Activated T-helper 2 cell treated with anti-CD3 and anti-CD28 coated beads, Interferon-gamma antibody, Interleukin-2, Interleukin-4, amounts not matched to agents 10 μg/mL and 5 μg/mL and 100 μg/mL, durations not matched to agents 14 hours and 24 hours and 36 hours (primary cell): ENCODE measurements at regions not wholly inside any gene's neighbourhood (a gene's known extent, or its start where the extent isn't known, plus 50 kb on each side); places are given as distances from the start of the nearest gene placed in this dataset.
"Not testable (repeated sequence)": the region's sequence is repeated elsewhere in the genome, so short reads cannot be mapped to it uniquely, and the experiment has no call there.

Experiments
- DNase-seq: peaks from one replicate; pipeline ENCODE4 v3.0.0; 2021; ENCODE audit warnings: low spot score
- H3K27ac Mint-ChIP-seq: one replicate; pipeline ENCODE4 v1.8.0; 2021; ENCODE audit warnings: mixed read lengths
- H3K27me3 Mint-ChIP-seq: one replicate; pipeline ENCODE4 v1.8.0; 2021; ENCODE audit warnings: low read depth, mixed read lengths
- H3K36me3 Mint-ChIP-seq: one replicate; pipeline ENCODE4 v1.8.0; 2021; ENCODE audit warnings: low read depth, mixed read lengths
- H3K4me1 Mint-ChIP-seq: one replicate; pipeline ENCODE4 v1.8.0; 2021; ENCODE audit warnings: low read depth, mixed read lengths
- H3K4me3 Mint-ChIP-seq: one replicate; pipeline ENCODE4 v1.8.0; 2021; ENCODE audit warnings: low read depth, mild to moderate bottlenecking, moderate library complexity, mixed read lengths
- H3K9me3 Mint-ChIP-seq: one replicate; pipeline ENCODE4 v1.8.0; 2021; ENCODE audit warnings: mixed read lengths
- intact Hi-C: fragments of 100-400 bp; cut with micrococcal nuclease; formaldehyde crosslinking; loops from one replicate; pipeline ENCODE4 v1.15.1; 2023

DNA sequence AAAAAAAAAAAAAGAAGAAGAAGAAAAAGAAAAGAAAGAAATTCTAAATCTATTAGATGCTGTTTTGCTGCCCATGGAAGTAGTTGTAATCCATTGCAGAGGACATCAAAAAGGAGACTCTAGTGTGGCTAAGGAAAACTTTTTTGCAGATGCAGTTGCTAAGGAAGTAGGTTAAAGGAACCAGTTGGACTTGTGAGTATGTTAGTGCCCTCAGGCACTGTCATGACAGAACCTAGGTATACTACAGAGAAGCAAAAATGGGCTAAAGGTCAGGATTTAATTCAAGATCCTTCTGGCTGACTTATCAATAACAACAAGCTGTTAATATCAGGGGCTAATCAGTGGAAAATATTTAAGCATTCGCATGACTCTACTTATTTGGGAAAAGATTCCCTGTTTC, 1571.6 kb upstream of the FLRT2 start:
- DNase-seq = no peak
- Mint-ChIP-seq H3K9me3 (peaks cover 33% of the 10 kb centered on the region), H3K4me1 (no peaks in the 10 kb centered on the region), H3K27me3 (no peaks in the 10 kb centered on the region), H3K4me3 (no peak overlapping the region), H3K27ac (no peak overlapping the region), H3K36me3 (no peaks in the 10 kb centered on the region)
- intact Hi-C loops = no loop called here

DNA sequence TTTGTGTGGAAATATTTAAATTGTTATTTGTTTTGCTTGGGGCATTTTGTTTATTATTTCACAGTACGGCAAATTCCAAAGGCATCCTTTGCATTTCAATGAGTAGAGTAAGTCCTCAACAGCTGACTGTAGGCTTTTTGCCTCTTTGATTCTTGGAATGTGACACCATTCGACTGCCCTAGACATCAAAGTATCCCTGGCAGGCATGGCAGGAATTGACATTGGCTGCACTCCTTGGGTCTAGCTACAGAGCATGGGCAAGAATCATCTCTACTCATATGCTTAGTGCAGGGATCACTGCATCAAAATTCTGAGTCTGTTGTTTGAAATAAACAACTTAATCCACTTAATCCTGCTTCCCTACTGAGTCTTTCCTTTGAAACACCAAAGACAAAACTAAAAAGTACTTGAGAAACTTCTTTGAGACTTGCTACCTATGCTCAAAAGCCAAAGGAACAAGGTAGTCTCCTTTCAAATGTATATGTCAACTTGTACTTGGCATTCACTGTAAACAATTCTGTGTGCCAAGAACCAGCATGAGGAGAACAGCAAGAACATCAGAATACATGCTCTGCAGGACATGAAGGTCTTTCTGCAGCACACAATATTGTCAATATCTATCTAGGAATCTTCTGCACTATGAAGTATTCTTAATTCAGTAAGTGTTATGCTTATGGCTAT, 1569.0 kb upstream of the FLRT2 start:
- no peak for DNase-seq
- intact Hi-C loops = no loop called here
- Mint-ChIP-seq H3K4me3 (no peak overlapping the region), H3K27me3 (no peaks in the 10 kb centered on the region), H3K36me3 (no peaks in the 10 kb centered on the region), H3K9me3 (peaks cover 34% of the 10 kb centered on the region), H3K4me1 (no peaks in the 10 kb centered on the region), H3K27ac (no peak overlapping the region)

DNA sequence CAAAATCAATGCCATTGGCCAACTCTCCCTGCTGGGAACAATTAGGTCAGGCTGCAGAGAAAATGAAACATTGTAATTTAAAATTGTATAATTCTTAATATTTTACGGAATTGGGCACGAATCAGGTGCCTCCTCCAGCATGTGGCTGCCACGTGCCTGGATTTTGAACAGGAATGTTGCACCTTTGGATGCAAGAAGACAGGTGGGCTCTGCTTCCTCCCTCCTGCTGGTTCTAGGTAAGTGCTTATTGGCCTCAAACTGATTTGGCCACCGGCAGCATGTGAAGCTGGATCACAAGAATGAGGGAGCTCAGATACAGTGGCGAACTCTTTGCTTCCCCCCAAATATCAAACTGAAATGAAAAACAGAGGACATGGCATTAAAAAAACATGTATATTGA, 1559.9 kb upstream of the FLRT2 start:
- H3K36me3 Mint-ChIP-seq = no peaks in the 10 kb centered on the region
- H3K4me3 Mint-ChIP-seq = no peak overlapping the region
- H3K27me3 Mint-ChIP-seq = no peaks in the 10 kb centered on the region
- no peak overlapping the region for H3K27ac Mint-ChIP-seq
- intact Hi-C loops = no loop called here
- peaks cover 40% of the 10 kb centered on the region for H3K9me3 Mint-ChIP-seq
- no peak for DNase-seq
- H3K4me1 Mint-ChIP-seq = no peaks in the 10 kb centered on the region

DNA sequence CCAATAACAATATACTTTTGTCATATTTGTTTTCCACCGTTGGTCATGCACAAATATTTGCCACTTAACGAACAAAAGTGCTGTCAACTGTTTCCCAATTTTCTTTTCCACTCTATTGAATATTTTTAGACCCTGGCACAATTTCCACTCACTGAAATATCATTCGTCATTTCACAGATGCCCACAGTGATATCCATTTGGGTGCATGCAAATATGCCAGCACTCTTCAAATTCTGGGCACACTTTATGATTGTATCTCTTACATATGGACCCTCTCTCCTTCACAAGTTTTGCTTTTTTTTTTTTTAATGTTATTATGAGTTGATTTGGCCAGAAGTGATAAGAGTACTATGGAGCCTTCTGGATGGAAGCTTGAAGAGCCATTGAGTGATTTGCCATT, 1557.3 kb upstream of the FLRT2 start:
- DNase-seq = no peak
- no peak overlapping the region for H3K4me3 Mint-ChIP-seq
- no peaks in the 10 kb centered on the region for H3K36me3 Mint-ChIP-seq
- intact Hi-C loops = no loop called here
- H3K27me3 Mint-ChIP-seq = no peaks in the 10 kb centered on the region
- H3K9me3 Mint-ChIP-seq = peaks cover 32% of the 10 kb centered on the region
- H3K4me1 Mint-ChIP-seq = no peaks in the 10 kb centered on the region
- no peak overlapping the region for H3K27ac Mint-ChIP-seq

DNA sequence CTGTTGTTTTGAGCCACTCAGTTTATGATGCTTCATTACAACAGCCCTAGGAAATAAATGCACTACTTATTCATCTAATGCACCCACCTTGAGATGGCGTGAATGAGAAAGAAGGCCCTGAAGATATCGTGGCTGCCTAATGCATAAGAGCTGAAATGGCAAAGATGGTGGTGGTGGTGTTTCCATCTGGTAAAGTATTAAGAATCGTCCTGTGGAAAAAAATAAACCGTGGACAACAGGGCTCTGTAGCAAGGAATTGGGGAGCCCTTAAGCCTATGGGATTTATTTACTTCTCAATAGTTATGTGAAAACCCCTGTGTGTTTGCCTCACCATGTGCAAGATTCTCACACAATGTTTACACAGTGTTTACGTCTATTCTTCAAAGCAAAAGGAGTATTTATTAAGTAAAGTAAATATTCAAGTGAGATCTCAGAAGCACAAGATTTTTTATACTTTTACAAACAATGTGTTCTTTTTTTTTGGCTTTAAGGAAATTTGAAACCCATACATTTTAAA, 1555.2 kb upstream of the FLRT2 start:
- H3K4me3 Mint-ChIP-seq = no peak overlapping the region
- intact Hi-C loops = no loop called here
- no peaks in the 10 kb centered on the region for H3K27me3 Mint-ChIP-seq
- DNase-seq = no peak
- H3K4me1 Mint-ChIP-seq = no peaks in the 10 kb centered on the region
- no peak overlapping the region for H3K27ac Mint-ChIP-seq
- no peaks in the 10 kb centered on the region for H3K36me3 Mint-ChIP-seq
- H3K9me3 Mint-ChIP-seq = peaks cover 26% of the 10 kb centered on the region

DNA sequence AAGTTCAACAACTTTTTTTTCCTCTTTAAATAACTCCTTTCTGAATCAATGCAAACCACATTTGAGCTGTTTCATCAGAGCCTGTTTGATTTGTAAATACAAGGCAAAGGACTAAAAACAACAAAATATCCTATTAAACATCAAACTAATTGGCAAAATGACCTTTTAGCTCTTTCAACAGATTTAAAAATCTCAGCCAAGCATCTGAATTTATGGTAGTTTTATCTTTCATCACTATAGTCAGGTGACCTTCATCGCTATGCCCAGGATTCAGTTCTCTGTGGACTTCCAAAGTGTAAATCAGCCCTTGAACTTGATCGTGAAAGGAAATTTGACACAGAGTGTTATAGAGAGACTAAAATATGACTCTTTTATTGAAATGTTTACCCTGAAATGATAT, 1554.5 kb upstream of the FLRT2 start:
- Mint-ChIP-seq H3K9me3 (peaks cover 26% of the 10 kb centered on the region), H3K27ac (no peak overlapping the region), H3K36me3 (no peaks in the 10 kb centered on the region), H3K27me3 (no peaks in the 10 kb centered on the region), H3K4me1 (no peaks in the 10 kb centered on the region), H3K4me3 (no peak overlapping the region)
- intact Hi-C loops = no loop called here
- no peak for DNase-seq

DNA sequence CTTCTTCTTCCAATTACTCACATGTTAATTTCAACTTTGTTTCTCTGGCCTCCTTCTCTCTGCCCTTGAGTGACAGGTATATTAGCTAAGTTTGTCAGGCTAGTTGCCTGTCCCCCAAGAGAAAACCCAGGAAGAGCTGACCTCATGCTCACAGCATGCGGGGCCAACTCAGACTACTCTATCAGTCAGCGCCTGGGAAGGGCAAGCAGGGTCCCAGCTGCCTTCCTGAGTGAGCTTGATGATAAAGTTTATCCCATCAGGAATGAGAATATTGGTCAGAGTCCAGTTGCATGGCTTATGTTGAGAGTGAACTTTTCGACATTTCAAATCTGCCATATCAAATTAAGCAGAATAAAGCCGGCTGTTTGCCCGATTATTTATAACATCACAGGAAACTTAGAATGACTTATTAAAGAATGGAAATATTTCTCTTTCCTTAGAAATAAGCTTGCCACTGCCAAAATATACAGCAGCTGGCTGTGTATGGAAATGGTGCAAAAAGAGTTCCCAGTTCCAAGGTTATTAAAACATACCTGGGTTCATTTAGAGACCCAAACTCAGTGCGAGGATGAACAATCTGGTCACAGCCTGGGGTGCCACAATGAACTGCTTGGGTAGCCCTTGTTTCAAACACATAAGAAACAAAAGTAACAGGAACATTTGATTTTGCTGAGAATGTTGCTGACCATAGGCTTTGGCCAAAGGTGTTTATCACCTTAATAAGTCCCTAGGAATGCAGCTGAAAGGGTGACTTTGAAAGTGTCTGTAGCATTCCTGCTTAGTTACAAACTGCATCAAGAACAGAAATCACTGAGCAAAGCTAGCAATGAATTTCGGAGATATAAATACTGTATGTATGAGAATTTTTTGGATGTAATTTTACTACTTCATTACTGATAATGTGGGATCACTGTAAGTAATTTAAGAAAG, 1553.8 kb upstream of the FLRT2 start:
- intact Hi-C loops = no loop called here
- DNase-seq = no peak
- H3K4me1 Mint-ChIP-seq = no peaks in the 10 kb centered on the region
- no peaks in the 10 kb centered on the region for H3K36me3 Mint-ChIP-seq
- H3K9me3 Mint-ChIP-seq = peaks cover 25% of the 10 kb centered on the region
- H3K27ac Mint-ChIP-seq = no peak overlapping the region
- H3K4me3 Mint-ChIP-seq = no peak overlapping the region
- H3K27me3 Mint-ChIP-seq = no peaks in the 10 kb centered on the region

DNA sequence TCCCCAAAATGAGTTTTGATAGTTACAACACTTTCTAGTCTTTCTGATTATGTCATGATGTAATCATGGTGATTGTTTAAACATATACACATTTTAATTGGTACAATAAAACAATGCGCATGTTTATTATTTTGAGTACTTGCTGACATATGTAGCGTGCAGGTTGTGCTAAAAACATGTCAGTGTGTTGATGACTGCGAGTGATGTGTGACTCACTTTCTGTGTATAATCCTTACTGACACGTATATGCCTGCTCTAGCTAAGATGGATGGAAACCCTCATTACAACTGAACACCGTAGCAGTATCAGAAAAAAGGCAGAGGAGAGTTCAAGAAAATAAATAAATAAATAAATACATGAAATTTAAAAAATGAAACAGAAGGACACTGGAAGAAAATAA, 1552.4 kb upstream of the FLRT2 start:
- intact Hi-C loops = no loop called here

DNA sequence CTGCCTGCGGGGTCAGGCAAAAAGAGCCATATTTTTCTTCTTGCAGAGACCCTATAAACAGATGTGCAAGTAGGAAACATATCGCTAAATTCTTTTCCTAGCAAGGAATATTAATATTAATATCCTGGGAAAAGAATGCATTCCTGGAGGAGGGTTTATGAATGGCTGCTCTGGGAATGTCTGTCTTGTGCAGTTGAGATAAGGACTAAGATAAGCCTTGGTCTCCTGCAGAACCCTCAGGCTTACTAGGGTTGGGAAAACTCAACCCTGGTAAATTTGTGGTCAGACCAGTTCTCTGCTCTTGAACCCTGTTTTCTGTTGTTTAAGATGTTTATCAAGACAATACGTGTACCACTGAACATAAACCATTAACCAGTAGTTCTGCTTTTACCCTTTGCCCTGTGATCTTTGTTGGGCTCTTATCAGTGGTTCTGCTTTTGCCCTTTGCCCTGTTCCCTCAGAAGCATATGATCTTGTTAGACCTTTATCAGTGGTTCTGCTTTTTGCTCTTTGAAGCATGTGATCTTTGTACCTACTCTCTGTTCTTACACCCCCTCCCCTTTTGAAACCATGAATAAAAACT, 1548.2 kb upstream of the FLRT2 start:
- DNase-seq, H3K4me1 Mint-ChIP-seq, H3K36me3 Mint-ChIP-seq, intact Hi-C loops, H3K4me3 Mint-ChIP-seq, H3K27ac Mint-ChIP-seq, H3K27me3 Mint-ChIP-seq: not testable (repeated sequence)
- H3K9me3 Mint-ChIP-seq = peaks cover 30% of the 10 kb centered on the region

More for the DNA sequence above, 1552.4 kb upstream of the FLRT2 start:
- H3K27me3 Mint-ChIP-seq = no peaks in the 10 kb centered on the region
- H3K36me3 Mint-ChIP-seq = no peaks in the 10 kb centered on the region
- H3K27ac Mint-ChIP-seq = no peak overlapping the region
- H3K4me1 Mint-ChIP-seq = no peaks in the 10 kb centered on the region
- no peak overlapping the region for H3K4me3 Mint-ChIP-seq
- no peak for DNase-seq
- H3K9me3 Mint-ChIP-seq = peaks cover 29% of the 10 kb centered on the region

DNA sequence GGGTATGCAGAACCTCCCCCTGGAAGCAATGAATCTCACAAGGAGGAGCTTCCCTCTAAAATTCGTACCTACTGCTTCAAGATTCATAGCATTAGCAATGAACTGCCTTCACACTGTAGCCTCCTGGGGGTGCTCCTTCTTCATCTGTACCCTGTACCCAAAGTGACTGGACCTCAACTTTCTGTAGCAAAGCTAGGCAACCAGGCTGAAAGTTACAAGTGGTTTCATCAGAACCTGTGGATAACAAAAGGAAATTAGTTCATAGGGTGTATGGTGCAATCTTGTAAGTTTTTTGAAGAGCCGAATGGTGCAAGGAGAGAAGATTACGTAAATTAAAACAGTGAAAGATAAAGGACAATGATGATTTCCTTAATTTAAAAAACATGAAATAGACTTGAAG, 1541.7 kb upstream of the FLRT2 start:
- intact Hi-C loops = no loop called here
- no peak for DNase-seq
- Mint-ChIP-seq H3K27me3 (no peaks in the 10 kb centered on the region), H3K27ac (no peak overlapping the region), H3K4me3 (no peak overlapping the region), H3K36me3 (no peaks in the 10 kb centered on the region), H3K9me3 (peaks cover 40% of the 10 kb centered on the region), H3K4me1 (no peaks in the 10 kb centered on the region)

DNA sequence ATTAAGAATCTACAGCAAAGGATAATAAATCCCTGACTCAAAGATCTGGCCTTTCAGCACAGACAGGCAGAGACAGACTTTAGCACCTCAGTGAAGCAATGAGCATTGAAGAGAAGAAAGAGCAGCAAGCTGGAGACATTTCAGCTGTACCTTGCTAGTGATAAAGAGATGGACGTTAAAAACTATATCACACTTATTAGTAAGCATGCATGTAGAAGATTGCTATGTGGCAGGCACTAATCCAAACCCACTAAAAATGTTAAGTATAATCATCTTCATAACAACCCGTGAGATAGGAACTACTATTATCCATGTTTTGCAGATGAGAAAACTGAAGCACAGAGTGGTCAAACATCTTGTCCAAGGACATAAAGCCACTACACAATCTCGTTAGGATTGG, 1538.3 kb upstream of the FLRT2 start:
- H3K9me3 Mint-ChIP-seq = peaks cover 47% of the 10 kb centered on the region
- no peak overlapping the region for H3K27ac Mint-ChIP-seq
- H3K4me3 Mint-ChIP-seq = no peak overlapping the region
- no peaks in the 10 kb centered on the region for H3K36me3 Mint-ChIP-seq
- DNase-seq = no peak
- intact Hi-C loops = no loop called here
- no peaks in the 10 kb centered on the region for H3K27me3 Mint-ChIP-seq
- no peaks in the 10 kb centered on the region for H3K4me1 Mint-ChIP-seq

DNA sequence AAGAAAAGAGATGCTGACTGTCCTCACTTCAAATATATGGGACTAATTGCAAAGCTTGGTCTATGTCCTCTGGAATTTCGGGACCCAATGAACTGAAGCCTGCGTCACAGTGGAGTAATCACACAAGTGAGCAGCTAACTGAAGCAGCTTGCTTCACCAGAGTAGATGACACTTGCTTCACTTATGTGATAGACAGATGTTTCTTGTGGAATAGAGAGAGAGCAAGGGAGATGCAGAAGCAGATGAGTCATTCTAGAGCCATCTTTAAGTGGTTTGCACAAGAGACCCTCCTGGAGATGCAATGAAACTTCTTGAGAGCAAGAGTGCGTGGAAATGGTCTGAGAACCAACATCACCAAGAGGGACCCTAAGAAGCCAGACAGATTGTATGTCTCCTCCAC, 1537.1 kb upstream of the FLRT2 start:
- H3K9me3 Mint-ChIP-seq = peaks cover 53% of the 10 kb centered on the region
- intact Hi-C loops = no loop called here
- no peaks in the 10 kb centered on the region for H3K27me3 Mint-ChIP-seq
- H3K4me1 Mint-ChIP-seq = no peaks in the 10 kb centered on the region
- no peak overlapping the region for H3K4me3 Mint-ChIP-seq
- no peak overlapping the region for H3K27ac Mint-ChIP-seq
- DNase-seq = no peak
- H3K36me3 Mint-ChIP-seq = no peaks in the 10 kb centered on the region

DNA sequence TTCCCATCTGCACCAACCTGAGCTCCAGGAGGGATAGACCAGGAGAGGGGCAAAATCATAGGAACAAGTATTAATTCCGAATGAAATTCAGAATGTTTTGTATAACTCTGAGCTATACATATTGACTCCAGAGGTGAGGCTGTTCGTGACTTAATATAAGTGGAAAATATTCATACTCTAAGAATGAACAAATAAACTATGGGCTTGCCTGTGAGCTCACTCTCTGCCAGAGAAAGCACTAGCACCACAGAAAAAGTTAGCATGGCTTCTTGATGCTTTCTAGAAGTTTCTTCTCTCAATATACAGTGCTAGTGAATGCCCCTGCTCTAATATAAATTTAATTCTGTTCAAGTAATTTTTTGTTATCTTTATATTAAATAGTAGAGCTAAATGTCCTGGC, 1536.4 kb upstream of the FLRT2 start:
- intact Hi-C loops = no loop called here
- no peaks in the 10 kb centered on the region for H3K36me3 Mint-ChIP-seq
- no peak overlapping the region for H3K27ac Mint-ChIP-seq
- H3K4me3 Mint-ChIP-seq = no peak overlapping the region
- DNase-seq = no peak
- no peaks in the 10 kb centered on the region for H3K4me1 Mint-ChIP-seq
- H3K9me3 Mint-ChIP-seq = peaks cover 48% of the 10 kb centered on the region
- H3K27me3 Mint-ChIP-seq = no peaks in the 10 kb centered on the region
